ENCODE measurements at regions not wholly inside any gene's neighbourhood (a gene's known extent, or its start where the extent isn't known, plus 50 kb on each side); places are given as distances from the start of the nearest gene placed in this dataset.
"Not testable (repeated sequence)": the region's sequence is repeated elsewhere in the genome, so short reads cannot be mapped to it uniquely, and the experiment has no call there.

- no peak for DNase-seq
These were observed 354.9 kb upstream of the SEMA3C start for GRCh38 chr7:81273601-81274397.

- no peak for DNase-seq
These were observed 353.3 kb upstream of the SEMA3C start for GRCh38 chr7:81272176-81272575.

- no peak for DNase-seq
These were observed 349.7 kb upstream of the SEMA3C start for GRCh38 chr7:81268551-81268950.

- no peak for DNase-seq
These were observed 348.7 kb upstream of the SEMA3C start for GRCh38 chr7:81267508-81267907.

DNA sequence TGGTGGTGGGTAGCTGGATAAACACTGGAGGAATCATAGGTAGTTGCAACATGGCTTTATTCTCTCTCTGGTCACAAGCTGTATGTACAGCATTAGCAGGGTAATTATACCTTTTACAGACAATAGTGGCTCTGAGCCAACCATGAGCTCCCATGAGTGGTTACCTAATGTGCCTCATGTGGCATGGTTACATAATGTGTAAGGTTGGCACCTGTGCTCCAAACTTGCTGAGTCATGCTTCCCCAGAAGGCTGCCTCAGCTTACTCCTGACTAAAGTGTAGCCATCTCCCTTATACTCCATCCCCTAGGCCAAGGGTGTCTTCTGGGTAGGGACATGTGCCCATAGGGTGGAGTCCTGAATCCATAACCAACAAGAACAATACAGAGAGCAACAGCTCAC is 345.3 kb upstream of the SEMA3C start:
- DNase-seq = no peak

- DNase-seq = no peak
These were observed 341.3 kb upstream of the SEMA3C start for GRCh38 chr7:81260152-81260551.

DNA sequence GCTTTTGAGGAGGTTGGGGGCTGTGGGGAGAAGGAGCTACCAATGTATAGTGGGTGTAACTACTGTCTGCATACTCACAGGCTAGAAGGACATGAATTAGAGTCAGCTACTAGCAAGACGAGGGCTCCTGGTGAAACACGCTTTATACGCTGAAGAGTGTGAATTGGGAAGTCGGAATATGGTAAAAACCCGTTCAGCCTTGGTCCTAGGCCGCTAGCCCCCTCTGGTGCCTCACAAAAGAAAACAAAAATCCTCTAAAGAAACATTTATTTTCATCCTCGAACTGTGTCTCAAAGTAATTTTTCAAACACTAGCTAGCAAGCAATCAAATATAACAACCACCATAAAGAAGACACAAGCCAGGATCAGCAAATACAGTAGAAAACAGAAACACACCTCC is 338.1 kb upstream of the SEMA3C start:
- no peak for DNase-seq

- no peak for DNase-seq
These were observed 329.6 kb upstream of the SEMA3C start for GRCh38 chr7:81248420-81248819.

GRCh38 chr7:81247364-81247763 is 328.5 kb upstream of the SEMA3C start:
- not testable (repeated sequence) for DNase-seq

DNA sequence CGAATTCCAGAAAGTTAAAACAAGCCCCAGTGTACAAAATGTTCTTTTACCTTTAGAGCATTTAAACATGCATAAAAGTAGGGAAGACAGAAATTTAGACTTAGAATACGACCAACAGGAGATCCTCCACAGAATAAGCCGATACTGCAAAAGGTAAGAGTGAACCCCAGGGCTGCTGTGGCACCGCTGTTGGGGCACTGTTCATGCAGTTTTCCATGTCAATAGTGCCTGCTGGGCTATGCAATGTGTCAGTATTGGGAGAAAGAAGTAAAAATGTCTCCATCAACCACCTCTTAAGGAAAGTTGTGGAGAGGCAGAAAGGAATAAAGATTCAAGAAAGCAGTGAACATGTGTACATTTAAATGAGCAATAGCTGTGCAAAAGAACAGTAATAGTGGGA is 326.5 kb upstream of the SEMA3C start:
- DNase-seq = no peak

- no peak for DNase-seq
These were observed 325.4 kb upstream of the SEMA3C start for GRCh38 chr7:81244224-81244623.

DNA sequence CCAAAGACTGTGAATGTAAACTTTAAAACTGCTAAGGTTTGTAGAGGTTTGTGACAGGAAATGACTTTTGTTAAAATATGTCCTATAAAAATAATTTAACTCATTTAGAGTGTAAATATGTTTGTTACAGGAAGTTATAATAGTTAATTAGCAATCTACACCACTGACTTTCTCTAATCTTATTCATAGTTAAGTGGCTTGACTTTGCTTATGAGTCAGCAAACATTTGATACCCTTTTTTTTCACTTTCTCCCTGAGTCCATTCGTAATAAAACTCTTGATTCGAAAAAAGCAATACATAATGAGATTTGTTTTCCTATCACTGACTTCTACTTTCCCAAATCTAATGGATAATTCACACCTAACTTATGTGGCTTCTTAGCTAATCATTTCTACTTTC is 317.7 kb upstream of the SEMA3C start:
- DNase-seq = no peak

GRCh38 chr7:81235997-81236396 is 317.1 kb upstream of the SEMA3C start:
- no peak for DNase-seq

- DNase-seq = no peak
These were observed 316.0 kb upstream of the SEMA3C start for GRCh38 chr7:81234896-81235295.

DNA sequence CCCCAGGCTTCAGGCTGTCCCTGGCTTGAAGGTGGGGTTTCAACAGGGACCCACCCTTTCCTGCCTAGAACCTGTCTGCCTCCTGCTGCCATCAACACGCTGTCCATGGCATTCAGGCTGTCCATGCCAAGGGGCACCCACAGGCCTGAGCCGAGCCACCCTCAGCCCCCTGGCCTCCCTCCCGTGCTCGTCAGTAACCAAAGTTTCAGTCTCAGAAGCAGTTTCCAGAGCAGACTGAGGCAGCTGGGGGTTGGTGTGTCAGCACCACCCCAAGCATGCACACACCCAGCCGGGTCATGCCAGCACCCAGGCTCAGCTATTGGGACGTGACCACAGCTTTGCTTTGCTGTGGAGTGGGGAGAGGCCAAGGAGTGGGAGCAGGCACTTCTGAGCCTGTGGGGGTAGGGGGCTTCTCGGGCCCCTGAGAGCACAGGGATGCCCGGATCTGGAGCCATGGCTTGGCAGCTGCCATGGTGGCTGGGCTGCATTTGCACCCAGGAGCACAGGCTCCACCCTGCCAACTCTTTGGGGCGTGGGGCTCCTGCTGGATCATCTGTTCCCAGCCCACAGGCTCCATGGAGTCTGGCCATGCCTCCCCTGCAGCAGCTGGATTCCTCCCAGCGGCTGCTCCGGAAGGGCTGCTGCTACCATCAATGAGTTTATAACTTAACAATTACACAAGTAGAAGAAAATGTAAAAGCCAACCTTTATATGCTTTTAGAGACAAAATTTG is 314.5 kb upstream of the SEMA3C start:
- peak; percentile 29 for DNase-seq

DNA sequence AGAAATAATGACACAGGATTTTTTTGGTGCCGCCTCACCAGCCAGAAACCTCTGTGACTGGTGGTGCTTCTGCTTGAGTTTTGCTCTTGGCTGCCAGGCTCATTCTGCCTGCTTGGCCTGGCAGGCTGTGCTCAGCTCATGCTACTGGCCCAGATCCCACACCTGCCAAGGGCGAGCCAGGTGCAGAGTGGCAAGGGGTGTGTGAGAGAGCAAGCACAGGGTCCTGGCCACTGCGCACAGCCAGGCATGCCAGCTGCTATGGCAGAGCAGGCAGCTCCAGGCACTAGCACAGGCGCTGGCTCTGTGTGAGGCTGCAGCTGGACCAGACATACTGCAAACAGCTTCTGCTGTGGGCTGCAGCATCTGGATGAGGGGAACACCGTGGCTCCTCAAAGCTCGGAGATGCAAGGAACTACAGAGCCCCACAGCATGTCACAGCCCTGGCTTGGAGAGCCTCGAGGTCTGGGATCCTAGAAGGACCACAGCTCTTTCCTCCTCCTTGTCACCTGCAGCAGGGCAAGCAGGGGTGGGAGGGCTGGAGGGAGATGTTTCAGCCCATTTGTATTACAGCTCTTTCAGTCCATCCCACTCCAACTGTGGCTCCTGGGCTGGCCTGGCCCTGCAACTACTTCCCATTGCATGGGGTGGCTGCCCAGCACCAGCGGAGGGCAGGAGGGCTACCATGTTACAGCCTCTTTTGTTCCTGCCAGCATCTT is 313.4 kb upstream of the SEMA3C start:
- DNase-seq = peak; percentile 72

- DNase-seq = peak; percentile 73
These were observed 312.5 kb upstream of the SEMA3C start for GRCh38 chr7:81231301-81231838.

- DNase-seq = no peak
These were observed 307.4 kb upstream of the SEMA3C start for GRCh38 chr7:81226234-81226633.

DNA sequence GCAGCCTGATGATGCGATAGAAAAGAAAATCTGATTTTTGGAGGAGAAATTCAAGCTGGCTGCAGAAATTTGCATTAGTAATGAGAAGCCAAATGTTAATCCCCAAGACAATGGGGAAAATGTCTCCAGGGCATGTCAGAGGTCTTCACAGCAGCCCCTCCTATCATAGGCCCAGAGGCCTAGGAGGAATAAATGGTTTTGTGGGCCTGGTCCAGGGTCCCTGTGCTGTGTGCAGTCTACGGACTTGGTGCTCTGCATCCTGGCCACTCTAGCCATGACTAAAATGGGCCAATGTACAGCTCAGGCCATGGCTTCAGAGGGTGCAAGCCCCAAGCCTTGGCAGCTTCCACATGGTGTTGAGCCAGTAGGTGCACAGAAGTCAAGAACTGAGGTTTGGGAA is 303.8 kb upstream of the SEMA3C start:
- not testable (repeated sequence) for DNase-seq

DNA sequence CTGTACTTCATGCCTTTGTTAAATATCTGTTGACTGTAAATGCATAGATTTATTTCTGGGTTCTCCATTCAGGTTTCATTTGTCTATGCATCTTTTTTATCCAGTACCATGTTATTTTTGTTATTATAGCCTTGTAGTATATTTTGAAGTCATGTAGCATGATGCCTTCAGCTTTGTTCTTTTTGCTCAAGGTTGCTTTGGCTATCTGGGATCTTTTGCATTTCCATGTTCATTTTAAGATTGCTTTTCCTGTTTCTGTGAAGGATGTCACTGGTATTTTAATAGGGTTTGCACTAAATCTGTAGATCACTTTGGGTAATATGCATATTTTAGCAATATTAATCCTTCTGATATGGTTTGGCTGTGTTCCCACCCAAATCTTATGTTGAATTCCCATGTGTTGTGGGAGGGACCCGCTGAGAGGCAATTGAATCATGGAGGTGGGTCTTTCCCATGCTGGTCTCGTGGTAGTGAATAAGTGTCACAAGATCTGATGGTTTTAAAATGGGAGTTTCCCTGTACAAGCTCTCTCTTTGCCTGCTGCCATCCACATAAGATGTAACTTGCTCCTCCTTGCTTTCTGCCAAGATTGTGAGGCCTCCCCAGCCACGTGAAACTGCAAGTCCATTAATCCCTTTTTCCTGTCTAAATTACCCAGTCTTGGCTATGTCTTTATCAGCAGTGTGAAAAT is 302.8 kb upstream of the SEMA3C start:
- DNase-seq = no peak

DNA sequence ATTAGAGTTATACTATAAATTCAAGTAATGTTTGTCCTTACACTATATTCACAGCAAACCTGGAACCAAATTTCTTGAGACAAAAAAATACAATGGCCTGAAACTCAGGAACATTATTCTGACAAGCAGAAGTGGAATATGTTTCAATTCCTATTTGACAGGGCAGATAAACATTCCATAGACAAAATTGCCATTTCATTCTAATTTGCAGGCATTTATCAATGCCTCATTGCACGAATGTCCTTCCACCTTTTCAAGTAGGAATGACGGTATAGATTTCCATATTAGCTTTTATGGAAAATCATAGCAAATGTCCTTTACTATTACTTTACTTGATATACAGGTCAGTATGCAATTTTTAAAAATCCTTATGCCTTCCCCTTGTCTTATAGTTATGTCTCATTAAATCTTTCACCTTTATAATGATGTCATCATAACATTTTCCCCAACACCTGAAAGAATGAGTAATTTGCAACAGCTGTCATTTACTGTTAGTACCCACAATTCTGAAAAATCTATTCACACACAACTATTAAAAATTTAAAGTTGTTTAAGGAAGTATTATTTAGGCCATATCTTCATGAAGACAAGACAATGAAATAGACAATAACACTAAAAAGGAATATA is 299.7 kb upstream of the SEMA3C start:
- no peak for DNase-seq

DNA sequence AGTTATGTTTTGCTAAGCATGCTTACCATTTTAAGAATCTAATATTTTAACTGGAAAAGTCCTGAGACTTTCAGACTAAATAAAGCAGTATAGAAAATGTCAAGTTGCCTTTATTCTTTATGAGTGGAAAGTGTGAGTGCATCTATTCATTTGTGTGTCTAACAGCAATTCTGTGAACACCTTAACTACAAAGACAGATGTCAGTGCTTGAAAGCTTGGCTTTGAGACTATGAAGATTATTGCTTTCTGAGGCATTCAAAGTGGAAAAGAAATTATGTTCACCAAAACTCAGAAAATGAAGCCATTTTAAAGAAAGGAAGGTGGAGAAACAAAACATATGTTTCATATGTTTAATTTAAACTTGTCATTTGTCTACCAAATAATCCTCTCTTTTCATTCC is 294.5 kb upstream of the SEMA3C start:
- no peak for DNase-seq

Measured in left hindlimb (tissue), 1 donor.